Germinal center (tissue), 1 donor: ENCODE measurements at regions not wholly inside any gene's neighbourhood (a gene's known extent, or its start where the extent isn't known, plus 50 kb on each side); places are given as distances from the start of the nearest gene placed in this dataset.

Experiments used
- DNase-seq: peaks from one replicate; pipeline ENCODE4 v3.0.0; 2012; ENCODE audit warnings: mixed read lengths, low spot score

DNA sequence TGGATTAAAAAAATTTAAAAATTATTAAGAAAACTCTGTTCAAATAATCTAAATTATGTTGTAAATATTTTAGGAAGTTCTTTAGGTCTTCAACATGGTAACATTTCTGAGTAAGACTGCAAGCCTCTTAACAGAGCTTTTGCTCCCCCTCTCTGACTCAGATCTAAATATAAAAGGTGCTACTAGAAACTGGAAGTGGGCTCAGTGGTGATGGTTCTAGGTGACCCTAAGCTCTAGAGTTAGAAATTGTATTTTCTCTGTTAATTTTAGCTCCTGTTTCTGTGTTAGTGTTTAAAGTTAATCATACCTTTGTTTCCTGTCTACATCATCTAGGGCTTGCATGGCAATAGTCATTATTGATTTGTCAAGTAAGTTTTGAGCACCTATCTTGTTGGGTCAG lies 159.9 kb upstream of the MEIS2 start:
- DNase-seq: no peak

DNA sequence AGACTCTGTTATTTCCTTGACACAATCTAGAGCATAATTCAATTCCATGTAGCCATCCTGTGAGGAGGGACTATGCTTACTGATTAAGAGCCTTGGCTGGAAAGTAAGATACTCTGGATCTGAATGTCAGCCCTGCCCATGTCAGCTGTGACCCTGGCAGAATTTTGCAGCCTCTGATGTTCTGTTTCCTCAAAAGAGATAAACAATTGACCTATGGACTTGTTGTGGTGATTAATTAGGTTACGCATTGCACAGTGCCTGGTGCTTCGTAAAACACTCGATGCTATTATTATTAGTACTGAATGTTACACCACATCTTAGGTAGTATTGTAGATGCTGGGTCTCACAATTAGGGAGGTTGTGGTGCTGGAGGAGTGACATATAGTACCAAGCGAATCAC lies 161.3 kb upstream of the MEIS2 start:
- no peak for DNase-seq

GRCh38 chr15:37262922-37263608 lies 162.7 kb upstream of the MEIS2 start:
- no peak for DNase-seq

GRCh38 chr15:37289109-37289765 lies 188.9 kb upstream of the MEIS2 start:
- DNase-seq: no peak

DNA sequence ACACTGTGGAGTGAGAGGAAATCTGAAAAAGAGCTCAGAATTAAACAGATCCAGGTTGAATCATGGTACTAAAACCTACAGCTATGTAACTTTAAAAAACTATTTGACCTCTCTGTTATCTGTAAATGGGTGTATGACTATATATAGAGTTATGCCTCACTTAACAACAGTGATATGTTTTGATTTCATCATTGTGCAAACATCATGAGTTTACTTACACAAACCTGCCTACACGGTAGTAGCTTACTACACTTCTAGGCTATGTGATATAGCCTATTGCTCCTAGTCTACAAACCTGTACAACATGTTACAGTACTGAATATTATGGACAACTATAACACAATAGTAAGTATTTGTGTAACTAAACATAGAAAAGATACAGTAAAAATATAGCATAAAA lies 191.6 kb upstream of the MEIS2 start:
- no peak for DNase-seq

DNA sequence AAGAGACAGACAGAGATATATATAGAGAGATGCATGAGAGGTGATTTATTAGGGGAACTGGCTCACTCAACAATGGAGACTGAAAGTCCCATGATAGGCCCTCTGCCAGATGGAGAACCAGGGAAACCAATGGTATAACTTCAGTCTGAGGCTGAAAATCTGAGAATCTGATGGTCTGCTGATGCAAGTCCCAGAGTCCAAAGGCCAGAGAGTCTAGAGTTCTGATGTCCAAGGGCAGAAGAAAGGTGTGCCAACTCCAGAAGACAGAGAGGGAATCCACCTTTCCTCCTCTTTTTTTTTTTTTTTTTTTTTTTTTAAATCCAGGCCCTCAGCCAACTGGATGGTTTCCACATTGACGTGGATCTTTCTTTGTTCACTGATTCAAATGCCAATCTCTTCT lies 197.9 kb upstream of the MEIS2 start:
- no peak for DNase-seq

DNA sequence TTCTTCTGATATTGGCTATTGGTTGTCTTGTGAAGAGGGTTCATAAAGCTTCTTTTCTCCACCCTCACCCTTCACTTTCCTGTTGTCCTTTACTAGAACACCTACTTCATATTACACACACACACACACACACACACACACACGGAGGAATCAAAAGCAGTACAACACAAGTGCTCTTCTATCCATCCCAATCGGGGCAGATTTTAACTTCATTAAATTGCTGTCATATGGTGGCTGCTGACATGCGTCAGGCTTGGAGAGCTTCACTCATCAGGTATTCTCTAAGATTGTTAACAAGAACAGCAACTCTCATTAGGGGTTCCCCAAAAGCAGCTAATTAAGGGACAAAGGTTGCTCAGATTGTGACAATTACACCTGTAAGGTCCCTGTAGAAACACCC lies 239.1 kb upstream of the MEIS2 start:
- DNase-seq: no peak

DNA sequence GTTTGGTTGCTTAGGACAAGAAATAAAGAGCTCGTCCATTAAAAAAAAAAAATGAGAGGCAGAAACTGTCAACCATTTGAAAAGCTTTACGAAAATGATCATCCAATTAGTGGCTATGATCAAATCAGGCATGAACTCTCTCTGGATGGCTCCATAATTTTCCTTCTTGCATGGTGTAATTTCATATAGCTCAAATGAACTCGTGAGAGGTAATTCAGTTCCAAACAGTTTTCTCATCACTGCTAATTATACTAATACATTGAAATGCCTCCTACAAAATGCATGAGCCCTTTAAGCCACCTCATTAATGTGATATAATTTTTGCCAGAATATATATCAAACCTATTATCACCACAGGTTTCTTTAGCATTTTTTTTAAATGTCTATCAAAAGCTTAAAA lies 239.5 kb upstream of the MEIS2 start:
- no peak for DNase-seq

GRCh38 chr15:37340438-37340837 lies 240.1 kb upstream of the MEIS2 start:
- DNase-seq: no peak

- DNase-seq: no peak
These were observed 258.9 kb upstream of the MEIS2 start for GRCh38 chr15:37359101-37359892.

DNA sequence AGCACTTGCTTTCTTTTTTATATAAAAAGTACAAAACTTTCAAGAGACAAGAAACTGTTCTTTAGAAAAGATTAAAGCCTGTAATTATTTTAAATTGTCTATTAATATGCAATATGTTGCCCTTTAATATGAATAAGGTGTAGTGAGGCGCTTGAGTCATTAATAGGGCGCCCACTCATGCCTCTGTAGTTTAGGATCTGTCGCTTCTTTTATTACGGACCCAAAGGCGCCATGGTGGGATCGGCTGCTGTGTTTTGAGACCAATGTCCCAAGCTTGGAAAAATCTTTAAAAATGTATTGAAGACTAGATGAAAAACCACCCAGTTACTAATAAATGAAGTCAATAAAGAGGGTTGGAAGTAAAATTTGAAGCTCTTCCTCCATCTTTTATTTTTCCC lies 259.5 kb upstream of the MEIS2 start:
- no peak for DNase-seq

GRCh38 chr15:37360724-37361123 lies 260.4 kb upstream of the MEIS2 start:
- no peak for DNase-seq

DNA sequence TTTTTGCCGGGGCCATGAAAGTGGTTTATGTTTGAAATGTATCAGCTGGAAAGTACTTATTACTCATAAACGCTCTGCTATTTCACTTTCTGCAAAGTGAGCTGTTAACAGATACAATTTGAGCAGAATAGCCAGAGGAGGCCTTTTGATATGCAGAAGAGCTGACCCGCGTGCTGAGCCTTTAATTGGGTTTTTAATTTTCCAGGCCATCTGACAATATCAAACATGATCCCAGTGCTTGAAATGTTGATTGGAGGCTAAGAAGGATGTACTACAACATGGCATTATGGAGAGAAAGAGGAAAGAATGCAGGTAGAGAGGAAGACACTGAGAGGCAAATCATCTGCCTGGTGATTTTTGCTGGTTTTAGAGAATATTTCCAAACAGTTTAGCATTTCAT lies 261.3 kb upstream of the MEIS2 start:
- DNase-seq: no peak

GRCh38 chr15:37362414-37362813 lies 262.1 kb upstream of the MEIS2 start:
- no peak for DNase-seq

DNA sequence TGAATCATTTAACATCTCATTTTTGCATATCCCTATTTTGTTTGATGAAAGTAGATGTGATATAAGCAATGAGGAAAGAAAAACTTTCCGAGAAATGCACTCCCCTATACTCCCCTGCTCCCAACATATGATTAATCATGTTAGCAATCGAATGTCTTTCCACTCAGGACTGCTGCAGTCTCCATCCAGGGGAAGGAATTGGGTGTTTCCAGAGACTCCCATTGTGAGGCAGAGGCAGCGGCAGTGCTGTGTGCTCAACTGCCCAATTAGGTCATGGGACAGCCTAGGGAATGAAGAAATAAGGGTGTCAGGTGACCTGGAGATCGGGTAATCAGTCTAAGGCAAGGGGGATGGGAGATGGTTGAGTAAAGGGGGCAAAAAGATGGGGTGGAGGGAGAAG lies 268.6 kb upstream of the MEIS2 start:
- no peak for DNase-seq

- DNase-seq: no peak
These were observed 270.6 kb upstream of the MEIS2 start for GRCh38 chr15:37370941-37371340.

DNA sequence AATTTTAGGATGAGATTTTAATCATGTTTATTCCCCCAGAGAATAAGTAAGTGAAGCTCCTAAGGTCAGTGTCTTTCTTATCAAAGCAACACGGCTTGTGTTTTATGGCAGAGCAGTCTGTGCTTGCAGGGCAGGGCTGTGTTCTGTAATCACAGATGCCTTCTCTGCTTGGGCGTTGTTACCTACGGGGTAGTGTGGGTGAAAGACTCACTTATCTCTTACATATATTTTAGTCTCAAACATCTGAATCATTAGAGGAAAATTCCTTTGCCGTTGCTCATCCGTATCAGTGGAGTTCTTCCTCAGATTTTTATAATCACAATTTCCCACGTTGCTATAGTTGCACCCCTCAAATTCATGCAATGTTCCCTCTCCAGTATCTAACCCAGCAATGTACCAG lies 271.7 kb upstream of the MEIS2 start:
- no peak for DNase-seq

- DNase-seq: no peak
These were observed 275.2 kb upstream of the MEIS2 start for GRCh38 chr15:37375519-37375918.

GRCh38 chr15:37377428-37377827 lies 277.1 kb upstream of the MEIS2 start:
- DNase-seq: no peak

DNA sequence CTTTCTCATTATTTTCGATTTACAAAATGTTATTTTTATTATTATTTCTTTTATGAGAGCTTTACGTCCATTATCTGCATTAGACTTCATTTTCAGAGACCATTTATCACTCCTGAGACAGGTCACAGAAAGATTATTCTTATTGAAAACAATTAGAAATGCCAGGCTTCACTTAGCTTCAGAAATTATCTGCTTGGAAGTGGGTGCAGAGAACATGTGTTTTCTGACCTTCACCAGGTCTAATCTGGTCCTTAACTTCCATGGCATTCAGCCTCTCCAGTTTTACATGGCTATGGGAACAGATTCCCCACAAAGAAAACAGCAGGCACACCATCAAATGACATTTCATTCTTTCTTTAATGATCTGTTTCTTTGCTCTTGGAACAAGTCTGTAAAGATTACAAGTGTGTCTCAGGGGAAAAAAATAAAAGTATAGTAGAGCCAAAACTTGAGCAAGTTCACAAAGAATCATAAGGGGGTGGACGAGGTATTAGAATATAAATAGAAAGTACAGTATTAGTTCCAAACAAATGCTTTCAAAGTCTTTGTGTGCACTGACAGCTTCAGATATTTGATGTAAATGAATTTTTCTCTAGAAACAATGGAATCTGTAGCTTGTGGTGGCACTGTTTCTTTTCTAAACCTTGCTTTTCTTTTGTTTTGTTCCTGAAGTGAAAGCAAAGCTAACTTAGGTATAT lies 294.2 kb upstream of the MEIS2 start:
- DNase-seq: no peak

DNA sequence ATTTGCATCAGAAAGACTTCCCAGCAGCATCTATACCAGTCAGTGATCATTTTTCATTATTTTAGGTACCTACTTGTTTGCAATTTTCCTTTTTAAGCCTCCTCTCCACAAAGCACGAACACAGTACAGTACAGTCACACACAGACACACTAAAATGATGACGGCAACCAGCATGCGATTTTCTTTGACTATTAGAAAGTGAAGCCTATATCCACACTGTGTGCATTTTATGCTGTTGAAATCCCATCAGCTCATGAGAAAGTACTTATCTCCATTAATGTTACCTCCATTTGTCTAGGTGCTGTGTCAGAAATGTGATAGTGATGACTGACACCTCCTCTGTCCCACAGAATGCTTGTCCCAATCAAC lies 294.7 kb upstream of the MEIS2 start:
- no peak for DNase-seq

GRCh38 chr15:37397266-37398022 lies 297.1 kb upstream of the MEIS2 start:
- no peak for DNase-seq
